BJ (cell line): ENCODE measurements at regions not wholly inside any gene's neighbourhood (a gene's known extent, or its start where the extent isn't known, plus 50 kb on each side); places are given as distances from the start of the nearest gene placed in this dataset.

Source experiments
- CTCF ChIA-PET: fragments of 350-600 bp; formaldehyde crosslinking; extraction: SDS; loops from one replicate; lab custom pipeline; 2021; ENCODE audit warnings: antibody characterized with exemption, inconsistent platforms; lab: Yijun Ruan, JAX
- POLR2A ChIA-PET: fragments of 300-600 bp; sonication (Branson Sonifier 250); formaldehyde crosslinking; extraction: SDS; loops from one replicate; lab custom pipeline; 2021; ENCODE audit warnings: antibody characterized with exemption; lab: Charles Lee
- DNase-seq: peaks from one replicate; pipeline ENCODE4 v3.0.0-alpha.2; 2011; ENCODE audit warnings: low read depth
- H3K27me3 ChIP-seq: 2 replicates; pipeline ENCODE4 v1.6.0; 2011; ENCODE audit warnings: low read length; ENCODE audit not compliant: control insufficient read depth, insufficient read depth
- H3K36me3 ChIP-seq: 2 replicates; pipeline ENCODE4 v1.5.1; 2011; ENCODE audit warnings: low read length; ENCODE audit not compliant: control insufficient read depth, insufficient read depth
- H3K4me3 ChIP-seq: 2 replicates; pipeline ENCODE4 v1.5.1; 2011; ENCODE audit warnings: low read depth, mild to moderate bottlenecking, control low read depth, low read length
- TF ChIP-seq, protein P1 (sequence below): IDR thresholded peaks from 2 replicates; pipeline ENCODE4 v1.5.1; 2011; ENCODE audit warnings: low read depth, mild to moderate bottlenecking, control low read depth, inconsistent platforms, low read length, moderate library complexity; ENCODE audit not compliant: insufficient read depth

DNA sequence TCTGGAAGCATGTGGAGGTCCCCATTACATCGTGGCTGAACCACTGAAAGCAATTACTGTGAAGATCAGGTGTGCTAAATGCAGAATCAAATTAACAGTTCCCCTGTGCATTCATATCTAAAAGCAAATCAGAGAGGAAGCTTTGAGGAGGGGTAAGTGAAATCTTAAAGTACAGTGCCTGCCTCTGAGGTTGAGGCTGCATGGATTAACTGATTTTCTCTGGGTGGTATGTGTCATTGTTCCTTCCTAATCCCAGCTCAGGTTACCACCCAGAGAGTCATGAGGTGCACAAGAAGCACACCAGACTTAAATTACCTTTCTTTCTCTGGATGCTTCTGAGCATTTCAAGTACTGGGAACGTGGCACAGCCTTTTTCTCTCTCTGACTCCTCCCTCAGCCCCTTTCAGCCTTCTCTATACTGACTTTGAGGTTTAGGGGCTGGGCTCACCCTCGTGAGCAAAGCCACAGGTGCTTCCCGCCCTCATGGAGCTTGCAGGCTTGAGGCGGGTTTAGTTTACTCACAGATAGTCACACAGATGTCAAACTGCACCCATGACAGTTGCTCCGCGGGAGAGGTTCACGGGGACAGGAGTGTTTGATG is 237.6 kb upstream of the CRY1 start:
- Histone ChIP-seq H3K4me3 (no peak overlapping the region), H3K27me3 (no peaks in the 10 kb centered on the region), H3K36me3 (no peaks in the 10 kb centered on the region)
- ChIA-PET POLR2A (no interaction called here), CTCF (no interaction called here)
- DNase-seq, result no peak
- TF ChIP-seq, protein P1, sequence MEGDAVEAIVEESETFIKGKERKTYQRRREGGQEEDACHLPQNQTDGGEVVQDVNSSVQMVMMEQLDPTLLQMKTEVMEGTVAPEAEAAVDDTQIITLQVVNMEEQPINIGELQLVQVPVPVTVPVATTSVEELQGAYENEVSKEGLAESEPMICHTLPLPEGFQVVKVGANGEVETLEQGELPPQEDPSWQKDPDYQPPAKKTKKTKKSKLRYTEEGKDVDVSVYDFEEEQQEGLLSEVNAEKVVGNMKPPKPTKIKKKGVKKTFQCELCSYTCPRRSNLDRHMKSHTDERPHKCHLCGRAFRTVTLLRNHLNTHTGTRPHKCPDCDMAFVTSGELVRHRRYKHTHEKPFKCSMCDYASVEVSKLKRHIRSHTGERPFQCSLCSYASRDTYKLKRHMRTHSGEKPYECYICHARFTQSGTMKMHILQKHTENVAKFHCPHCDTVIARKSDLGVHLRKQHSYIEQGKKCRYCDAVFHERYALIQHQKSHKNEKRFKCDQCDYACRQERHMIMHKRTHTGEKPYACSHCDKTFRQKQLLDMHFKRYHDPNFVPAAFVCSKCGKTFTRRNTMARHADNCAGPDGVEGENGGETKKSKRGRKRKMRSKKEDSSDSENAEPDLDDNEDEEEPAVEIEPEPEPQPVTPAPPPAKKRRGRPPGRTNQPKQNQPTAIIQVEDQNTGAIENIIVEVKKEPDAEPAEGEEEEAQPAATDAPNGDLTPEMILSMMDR, result no peak

DNA sequence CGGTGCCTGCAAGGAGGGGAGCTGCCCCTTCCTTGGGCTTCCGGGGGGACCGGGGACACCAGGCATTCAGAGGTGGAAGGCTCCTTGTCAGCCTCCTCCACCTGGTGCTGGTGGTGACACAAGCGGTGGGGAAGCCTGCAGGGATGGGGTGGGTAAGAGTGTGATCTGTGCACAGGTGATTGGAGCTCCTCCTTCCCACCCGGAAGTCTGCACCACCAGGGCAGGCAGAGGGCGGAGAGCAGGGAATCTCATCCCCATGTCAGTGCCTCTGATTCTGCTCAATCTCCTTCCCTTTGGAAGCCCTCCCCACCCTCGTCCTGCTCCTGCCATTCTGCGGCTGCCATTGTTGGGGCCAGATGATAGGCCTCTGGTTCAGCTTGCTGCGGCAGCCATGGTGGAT is 238.1 kb upstream of the CRY1 start:
- ChIA-PET CTCF (no interaction called here), POLR2A (no interaction called here)
- H3K27me3 ChIP-seq, result no peaks in the 10 kb centered on the region
- DNase-seq, result no peak
- TF ChIP-seq, protein P1, result no peak
- no peaks in the 10 kb centered on the region for H3K36me3 ChIP-seq
- H3K4me3 ChIP-seq, result no peak overlapping the region

DNA sequence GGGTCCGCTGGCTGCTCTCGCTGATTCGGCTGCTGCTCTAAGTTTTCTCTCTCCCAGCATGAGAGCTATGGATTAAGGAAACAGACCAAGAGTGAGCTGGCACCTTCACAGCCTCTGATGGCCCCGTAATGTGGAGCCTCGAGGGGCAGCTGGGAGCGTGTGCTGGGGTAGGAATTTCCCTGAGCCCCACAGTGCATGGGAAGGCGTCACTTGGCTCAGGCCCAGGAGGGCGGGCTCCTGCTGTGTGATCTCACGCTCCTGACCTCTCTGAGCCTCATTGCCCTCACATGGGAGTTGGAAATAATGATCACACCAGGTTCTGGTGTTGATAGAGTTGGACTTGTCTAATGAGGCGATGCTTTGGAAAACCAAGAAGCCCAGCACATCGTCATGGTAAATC is 238.6 kb upstream of the CRY1 start:
- no peak for DNase-seq
- no peaks in the 10 kb centered on the region for H3K27me3 ChIP-seq
- POLR2A ChIA-PET, result no interaction called here
- TF ChIP-seq, protein P1, result no peak
- H3K36me3 ChIP-seq, result no peaks in the 10 kb centered on the region
- H3K4me3 ChIP-seq, result no peak overlapping the region
- CTCF ChIA-PET, result no interaction called here

DNA sequence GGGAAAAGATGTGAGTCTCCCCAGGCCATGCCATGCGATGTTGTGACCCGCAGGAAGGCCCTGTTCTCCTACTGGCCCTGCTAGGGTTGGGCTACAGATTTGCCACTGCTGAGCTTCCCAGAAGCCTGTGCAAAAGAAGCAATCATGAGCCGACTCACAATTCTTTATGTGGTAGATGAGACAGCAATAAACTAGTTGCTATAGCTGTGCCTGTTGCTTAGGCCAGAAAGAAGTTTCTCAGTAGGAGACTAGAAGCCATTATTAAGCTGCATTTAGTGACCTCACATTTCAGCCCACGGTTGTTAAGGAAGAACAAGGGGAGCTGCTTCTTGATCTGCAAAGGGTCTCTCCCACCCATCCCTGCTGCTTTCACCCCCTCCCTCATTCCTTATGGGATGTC is 239.4 kb upstream of the CRY1 start:
- CTCF ChIA-PET, result interaction anchor here (0.8 kb wide), 1 partner anchor 10 kb away, joined by 3 read pairs; no protein-coding TSS in a partner anchor
- no peak overlapping the region for H3K4me3 ChIP-seq
- POLR2A ChIA-PET, result no interaction called here
- H3K27me3 ChIP-seq, result no peaks in the 10 kb centered on the region
- no peak for DNase-seq
- TF ChIP-seq, protein P1, result no peak
- no peaks in the 10 kb centered on the region for H3K36me3 ChIP-seq

DNA sequence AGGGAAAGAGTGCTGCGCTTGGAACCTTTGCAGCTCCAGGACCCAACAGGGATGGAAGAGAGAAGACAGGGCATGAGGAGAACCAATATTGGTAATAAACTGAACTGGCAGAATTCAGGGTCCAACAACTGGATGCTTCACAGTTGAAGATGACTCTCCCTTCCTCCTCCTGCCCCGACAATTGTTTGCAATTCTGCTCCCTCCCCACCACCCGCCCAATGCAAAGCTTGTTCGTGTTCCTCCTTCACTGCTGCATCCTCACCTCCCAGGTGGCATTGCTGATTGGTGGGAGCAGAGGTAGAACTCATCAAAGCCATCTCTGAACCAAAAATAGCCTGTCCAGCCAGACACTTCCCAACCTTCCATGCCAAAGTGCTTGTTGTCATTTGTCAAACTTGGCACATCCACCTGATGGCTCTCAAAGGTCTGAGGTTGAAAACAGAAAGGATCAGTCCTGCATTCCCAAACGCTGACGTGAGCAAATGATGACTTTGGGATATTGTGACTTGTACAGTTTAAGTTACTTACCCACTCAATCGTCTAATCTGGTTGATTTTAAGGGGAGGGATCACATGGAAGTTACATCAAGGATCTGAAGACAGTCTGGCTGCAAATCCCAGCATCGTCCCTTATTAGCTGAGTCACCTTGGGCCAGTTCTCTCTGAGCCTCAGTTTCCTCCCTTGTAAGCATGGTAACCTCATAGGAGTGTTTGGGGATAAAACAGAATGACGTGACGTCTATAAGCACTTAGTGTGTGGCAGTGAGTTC is 242.6 kb upstream of the CRY1 start:
- ChIA-PET POLR2A (no interaction called here), CTCF (no interaction called here)
- TF ChIP-seq, protein P1, result no peak

More for the DNA sequence above, 242.6 kb upstream of the CRY1 start:
- Histone ChIP-seq H3K4me3 (no peak overlapping the region), H3K27me3 (no peaks in the 10 kb centered on the region), H3K36me3 (no peaks in the 10 kb centered on the region)
- DNase-seq, result no peak
